Fibroblast of upper back skin (primary cell): ENCODE measurements at regions not wholly inside any gene's neighbourhood (a gene's known extent, or its start where the extent isn't known, plus 50 kb on each side); places are given as distances from the start of the nearest gene placed in this dataset.
A peak's percentile ranks its signal among the peaks of the same experiment; 100 is the strongest.
"Not testable (repeated sequence)": the region's sequence is repeated elsewhere in the genome, so short reads cannot be mapped to it uniquely, and the experiment has no call there.

Source experiments
- DNase-seq: peaks from one replicate; pipeline ENCODE4 v3.0.0-alpha.2; 2013

- DNase-seq = no peak
Measured at GRCh38 chr17:68699936-68700335, 98.8 kb upstream of the FAM20A start.

- no peak for DNase-seq
Measured at GRCh38 chr17:68698746-68699145, 97.6 kb upstream of the FAM20A start.

- peak; percentile 85 for DNase-seq
Measured at GRCh38 chr17:68697850-68698361, 96.7 kb upstream of the FAM20A start.

- DNase-seq = no peak
Measured at GRCh38 chr17:68695659-68696058, 94.5 kb upstream of the FAM20A start.

- peak; percentile 20 for DNase-seq
Measured at GRCh38 chr17:68694791-68695485, 93.8 kb upstream of the FAM20A start.

GRCh38 chr17:68693896-68694295, 92.7 kb upstream of the FAM20A start:
- DNase-seq = no peak

GRCh38 chr17:68693466-68693865, 92.3 kb upstream of the FAM20A start:
- no peak for DNase-seq

GRCh38 chr17:68686108-68686988, 85.2 kb upstream of the FAM20A start:
- DNase-seq = no peak

GRCh38 chr17:68684949-68685357, 83.8 kb upstream of the FAM20A start:
- peak; percentile 24 for DNase-seq

- DNase-seq = no peak
Measured at GRCh38 chr17:68682903-68683302, 81.7 kb upstream of the FAM20A start.

- DNase-seq = no peak
Measured at GRCh38 chr17:68679882-68680281, 78.7 kb upstream of the FAM20A start.

GRCh38 chr17:68676856-68677255, 75.7 kb upstream of the FAM20A start:
- no peak for DNase-seq

- DNase-seq = no peak
Measured at GRCh38 chr17:68675723-68676122, 74.6 kb upstream of the FAM20A start.

GRCh38 chr17:68674029-68674925, 73.1 kb upstream of the FAM20A start:
- peak; percentile 13 for DNase-seq

GRCh38 chr17:68670967-68671693, 70.0 kb upstream of the FAM20A start:
- no peak for DNase-seq

GRCh38 chr17:68666438-68666837, 65.3 kb upstream of the FAM20A start:
- DNase-seq = not testable (repeated sequence)

- DNase-seq = no peak
Measured at GRCh38 chr17:68665373-68665772, 64.2 kb upstream of the FAM20A start.

GRCh38 chr17:68662479-68662878, 61.3 kb upstream of the FAM20A start:
- DNase-seq = no peak

- no peak for DNase-seq
Measured at GRCh38 chr17:68662037-68662432, 60.9 kb upstream of the FAM20A start.

- DNase-seq = no peak
Measured at GRCh38 chr17:68661265-68662036, 60.3 kb upstream of the FAM20A start.

GRCh38 chr17:68660302-68660701, 59.1 kb upstream of the FAM20A start:
- no peak for DNase-seq
